DMS 273 (cell line): ENCODE measurements at regions not wholly inside any gene's neighbourhood (a gene's known extent, or its start where the extent isn't known, plus 50 kb on each side); places are given as distances from the start of the nearest gene placed in this dataset.
"Not testable (repeated sequence)": the region's sequence is repeated elsewhere in the genome, so short reads cannot be mapped to it uniquely, and the experiment has no call there.

ENCODE experiments used
- DNase-seq: peaks from one replicate; lab custom pipeline; 2025; ENCODE audit not compliant: unreplicated experiment; lab: John Stamatoyannopoulos, UW

- DNase-seq: no peak
These were observed 198.7 kb upstream of the MYLIP start for GRCh38 chr6:15930207-15930606.

- DNase-seq: no peak
These were observed 199.2 kb upstream of the MYLIP start for GRCh38 chr6:15929685-15930084.

GRCh38 chr6:15927531-15928225 is 201.2 kb upstream of the MYLIP start:
- no peak for DNase-seq

GRCh38 chr6:15926256-15926655 is 202.6 kb upstream of the MYLIP start:
- no peak for DNase-seq

GRCh38 chr6:15924893-15925292 is 204.0 kb upstream of the MYLIP start:
- DNase-seq: no peak

- DNase-seq: no peak
These were observed 206.2 kb upstream of the MYLIP start for GRCh38 chr6:15922510-15923250.

DNA sequence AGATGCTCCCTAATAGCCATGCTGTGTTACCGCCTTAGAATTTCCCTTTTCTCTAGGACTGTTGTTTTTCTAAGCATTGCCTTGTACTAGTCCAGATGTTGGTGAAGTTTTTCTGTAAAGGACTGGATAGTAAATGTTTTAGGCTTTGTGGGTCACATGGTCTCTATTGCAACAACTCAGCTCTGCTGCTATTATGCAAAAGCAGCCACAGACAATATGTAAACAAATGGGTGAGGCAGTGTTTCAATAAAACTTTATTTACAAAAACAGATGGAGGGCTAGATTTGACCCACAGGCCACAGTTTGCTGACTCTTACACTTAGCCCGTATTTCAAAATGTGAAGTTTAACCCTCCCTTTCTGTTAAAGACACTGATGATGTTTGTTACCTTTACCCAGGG is 207.6 kb upstream of the MYLIP start:
- DNase-seq: no peak

GRCh38 chr6:15916581-15916980 is 212.3 kb upstream of the MYLIP start:
- DNase-seq: peak; percentile 11

- no peak for DNase-seq
These were observed 213.2 kb upstream of the MYLIP start for GRCh38 chr6:15915508-15916178.

DNA sequence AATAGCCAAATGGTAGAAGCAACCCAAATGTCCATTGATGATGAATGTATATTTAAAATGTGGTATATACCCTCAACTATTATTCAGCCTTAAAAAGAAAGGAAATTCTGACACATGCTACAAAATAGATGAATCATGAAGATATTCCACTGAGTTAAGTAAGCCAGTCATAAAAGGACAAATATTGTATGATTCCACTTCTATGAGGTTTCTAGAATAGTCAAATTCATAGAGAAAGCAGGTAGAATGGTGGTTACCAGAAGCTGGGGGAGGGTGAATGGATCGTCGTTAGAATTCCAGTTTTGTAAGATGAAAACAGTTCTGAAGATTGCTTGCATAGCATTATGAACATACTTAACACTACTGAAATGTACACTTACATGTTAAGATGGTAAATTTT is 214.3 kb upstream of the MYLIP start:
- DNase-seq: no peak

- DNase-seq: no peak
These were observed 215.3 kb upstream of the MYLIP start for GRCh38 chr6:15913573-15913972.

GRCh38 chr6:15912505-15913400 is 216.1 kb upstream of the MYLIP start:
- DNase-seq: no peak

- DNase-seq: no peak
These were observed 217.0 kb upstream of the MYLIP start for GRCh38 chr6:15911753-15912504.

DNA sequence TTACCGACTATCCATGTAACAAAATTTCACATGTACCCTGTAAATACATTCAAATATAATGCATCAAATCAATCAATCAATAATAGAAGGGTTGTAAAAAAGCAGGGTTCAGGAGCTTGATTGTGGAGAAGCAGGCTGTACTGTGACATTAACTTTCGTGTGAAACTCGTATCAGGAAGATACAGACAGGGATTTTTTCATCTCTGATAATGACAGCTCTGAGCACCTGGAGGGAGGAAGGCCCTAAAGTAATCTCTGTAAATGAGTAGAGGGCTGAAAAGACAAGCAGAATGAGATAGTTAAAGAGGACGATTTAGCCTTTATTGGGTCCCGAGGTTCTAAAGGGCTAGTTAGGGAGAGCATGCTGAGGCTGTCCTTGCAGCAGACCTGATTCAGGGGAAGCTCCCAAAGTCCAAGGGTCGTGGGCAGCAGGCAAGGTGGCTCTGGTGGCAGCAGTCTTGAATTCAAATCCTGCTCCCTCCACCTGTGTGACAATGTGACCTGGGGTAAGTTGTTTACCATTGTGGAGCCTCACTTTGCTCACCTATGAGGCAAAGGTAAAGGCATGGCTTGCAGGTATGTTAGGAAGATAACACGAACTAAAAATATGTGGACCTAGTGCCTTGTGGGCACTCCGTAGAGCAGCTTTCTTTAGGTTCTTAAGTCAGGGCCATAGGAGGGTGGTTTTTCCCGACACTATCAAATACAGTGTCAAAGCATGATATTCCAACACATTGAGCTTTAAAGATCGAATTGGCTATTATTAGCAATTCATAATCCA is 219.4 kb upstream of the MYLIP start:
- no peak for DNase-seq

GRCh38 chr6:15908871-15909270 is 220.0 kb upstream of the MYLIP start:
- no peak for DNase-seq

GRCh38 chr6:15907914-15908518 is 220.9 kb upstream of the MYLIP start:
- no peak for DNase-seq

- not testable (repeated sequence) for DNase-seq
These were observed 221.5 kb upstream of the MYLIP start for GRCh38 chr6:15907220-15907913.

DNA sequence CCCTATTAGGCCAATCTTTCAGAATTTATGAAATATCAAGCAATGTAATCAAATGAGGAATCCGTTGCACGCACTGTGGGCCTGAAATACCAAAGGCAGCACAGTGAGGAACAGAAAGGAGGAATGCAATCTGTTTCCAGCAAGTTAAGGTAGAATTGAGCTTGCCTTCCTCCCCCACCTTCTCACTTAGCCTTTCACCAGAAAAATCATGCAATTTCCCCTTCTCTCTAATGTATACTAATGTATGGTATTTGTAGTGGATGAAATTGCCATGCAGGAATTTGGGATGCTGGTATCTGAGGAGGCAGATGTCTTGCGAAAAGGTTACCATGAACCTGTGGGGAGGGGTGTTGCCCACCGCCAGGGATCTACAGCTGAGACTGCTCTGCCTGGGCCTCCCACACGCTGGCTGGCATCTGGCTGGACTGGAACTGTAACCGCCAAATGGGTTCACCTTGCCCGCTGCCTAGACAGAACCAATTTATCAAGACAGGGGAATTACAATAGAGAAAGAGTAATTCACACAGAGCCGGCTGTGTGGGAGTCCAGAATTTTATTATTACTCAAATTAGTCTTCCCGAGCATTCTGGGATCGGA is 222.4 kb upstream of the MYLIP start:
- DNase-seq: no peak
